GM12878 (cell line): ENCODE measurements at regions not wholly inside any gene's neighbourhood (a gene's known extent, or its start where the extent isn't known, plus 50 kb on each side); places are given as distances from the start of the nearest gene placed in this dataset.

ENCODE experiments used
- CBFB ChIP-seq: IDR thresholded peaks from 2 replicates; pipeline ENCODE4 v1.6.1; 2016; ENCODE audit warnings: antibody characterized with exemption, low read depth
- CHD1 ChIP-seq: IDR thresholded peaks from 2 replicates; pipeline ENCODE4 v1.6.1; 2012; ENCODE audit warnings: low read depth, low read length, improper control_type of control experiment
- CUX1 ChIP-seq: IDR thresholded peaks from 2 replicates; pipeline ENCODE4 v1.6.1; 2012; ENCODE audit warnings: improper control_type of control experiment, low read depth, low read length; ENCODE audit not compliant: insufficient replicate concordance
- EZH2 ChIP-seq: IDR thresholded peaks from 2 replicates; pipeline ENCODE4 v1.6.1; 2012; ENCODE audit warnings: low read depth, mild to moderate bottlenecking, control low read depth, inconsistent platforms, low read length, borderline replicate concordance; ENCODE audit not compliant: control insufficient read depth
- GABPA ChIP-seq: IDR thresholded peaks from 2 replicates; pipeline ENCODE4 v1.6.1; 2014; ENCODE audit warnings: antibody characterized with exemption, low read depth, mild to moderate bottlenecking, inconsistent platforms
- JUNB ChIP-seq: IDR thresholded peaks from 2 replicates; pipeline ENCODE4 v1.6.1; 2016; ENCODE audit warnings: antibody characterized with exemption, mild to moderate bottlenecking
- NFIC ChIP-seq: IDR thresholded peaks from 2 replicates; pipeline ENCODE4 v1.6.1; 2012; ENCODE audit warnings: low read depth, mild to moderate bottlenecking, inconsistent platforms, low read length, moderate library complexity
- PAX8 ChIP-seq: fragments of 450-650 bp; IDR thresholded peaks from 2 replicates; pipeline ENCODE4 v1.6.1; 2017; ENCODE audit warnings: mild to moderate bottlenecking, moderate library complexity
- SMC3 ChIP-seq: IDR thresholded peaks from 2 replicates; pipeline ENCODE4 v1.6.1; 2011; ENCODE audit warnings: low read length, improper control_type of control experiment, borderline replicate concordance
- YBX1 ChIP-seq: fragments of 450-650 bp; IDR thresholded peaks from 2 replicates; pipeline ENCODE4 v1.6.1; 2016; ENCODE audit warnings: antibody characterized with exemption
- ZBTB11 ChIP-seq: fragments of 450-650 bp; formaldehyde crosslinking; IDR thresholded peaks from 2 replicates; pipeline ENCODE4 v1.5.0; 2022; ENCODE audit warnings: mild to moderate bottlenecking, missing genetic modification characterization
- TF ChIP-seq, protein P1 (sequence below): fragments of 450-650 bp; IDR thresholded peaks from 2 replicates; pipeline ENCODE4 v1.6.1; 2017; ENCODE audit warnings: antibody characterized with exemption, mild to moderate bottlenecking, moderate library complexity
- TF ChIP-seq, protein P2 (sequence below): fragments of 450-650 bp; formaldehyde crosslinking; IDR thresholded peaks from 2 replicates; pipeline ENCODE4 v1.4.0; 2020; ENCODE audit warnings: mild to moderate bottlenecking, moderate library complexity

GRCh38 chr18:26709897-26710296 lies 155.6 kb downstream of the AQP4 start (continued):
- TF ChIP-seq, protein P1, sequence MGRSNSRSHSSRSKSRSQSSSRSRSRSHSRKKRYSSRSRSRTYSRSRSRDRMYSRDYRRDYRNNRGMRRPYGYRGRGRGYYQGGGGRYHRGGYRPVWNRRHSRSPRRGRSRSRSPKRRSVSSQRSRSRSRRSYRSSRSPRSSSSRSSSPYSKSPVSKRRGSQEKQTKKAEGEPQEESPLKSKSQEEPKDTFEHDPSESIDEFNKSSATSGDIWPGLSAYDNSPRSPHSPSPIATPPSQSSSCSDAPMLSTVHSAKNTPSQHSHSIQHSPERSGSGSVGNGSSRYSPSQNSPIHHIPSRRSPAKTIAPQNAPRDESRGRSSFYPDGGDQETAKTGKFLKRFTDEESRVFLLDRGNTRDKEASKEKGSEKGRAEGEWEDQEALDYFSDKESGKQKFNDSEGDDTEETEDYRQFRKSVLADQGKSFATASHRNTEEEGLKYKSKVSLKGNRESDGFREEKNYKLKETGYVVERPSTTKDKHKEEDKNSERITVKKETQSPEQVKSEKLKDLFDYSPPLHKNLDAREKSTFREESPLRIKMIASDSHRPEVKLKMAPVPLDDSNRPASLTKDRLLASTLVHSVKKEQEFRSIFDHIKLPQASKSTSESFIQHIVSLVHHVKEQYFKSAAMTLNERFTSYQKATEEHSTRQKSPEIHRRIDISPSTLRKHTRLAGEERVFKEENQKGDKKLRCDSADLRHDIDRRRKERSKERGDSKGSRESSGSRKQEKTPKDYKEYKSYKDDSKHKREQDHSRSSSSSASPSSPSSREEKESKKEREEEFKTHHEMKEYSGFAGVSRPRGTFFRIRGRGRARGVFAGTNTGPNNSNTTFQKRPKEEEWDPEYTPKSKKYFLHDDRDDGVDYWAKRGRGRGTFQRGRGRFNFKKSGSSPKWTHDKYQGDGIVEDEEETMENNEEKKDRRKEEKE: no peak
- TF ChIP-seq EZH2 (no peak), YBX1 (no peak), ZBTB11 (CRISPR knock-in tag) (no peak), PAX8 (no peak), GABPA (no peak), CHD1 (no peak), NFIC (no peak), SMC3 (no peak), JUNB (no peak), CBFB (no peak), CUX1 (no peak)
- TF ChIP-seq, protein P2, sequence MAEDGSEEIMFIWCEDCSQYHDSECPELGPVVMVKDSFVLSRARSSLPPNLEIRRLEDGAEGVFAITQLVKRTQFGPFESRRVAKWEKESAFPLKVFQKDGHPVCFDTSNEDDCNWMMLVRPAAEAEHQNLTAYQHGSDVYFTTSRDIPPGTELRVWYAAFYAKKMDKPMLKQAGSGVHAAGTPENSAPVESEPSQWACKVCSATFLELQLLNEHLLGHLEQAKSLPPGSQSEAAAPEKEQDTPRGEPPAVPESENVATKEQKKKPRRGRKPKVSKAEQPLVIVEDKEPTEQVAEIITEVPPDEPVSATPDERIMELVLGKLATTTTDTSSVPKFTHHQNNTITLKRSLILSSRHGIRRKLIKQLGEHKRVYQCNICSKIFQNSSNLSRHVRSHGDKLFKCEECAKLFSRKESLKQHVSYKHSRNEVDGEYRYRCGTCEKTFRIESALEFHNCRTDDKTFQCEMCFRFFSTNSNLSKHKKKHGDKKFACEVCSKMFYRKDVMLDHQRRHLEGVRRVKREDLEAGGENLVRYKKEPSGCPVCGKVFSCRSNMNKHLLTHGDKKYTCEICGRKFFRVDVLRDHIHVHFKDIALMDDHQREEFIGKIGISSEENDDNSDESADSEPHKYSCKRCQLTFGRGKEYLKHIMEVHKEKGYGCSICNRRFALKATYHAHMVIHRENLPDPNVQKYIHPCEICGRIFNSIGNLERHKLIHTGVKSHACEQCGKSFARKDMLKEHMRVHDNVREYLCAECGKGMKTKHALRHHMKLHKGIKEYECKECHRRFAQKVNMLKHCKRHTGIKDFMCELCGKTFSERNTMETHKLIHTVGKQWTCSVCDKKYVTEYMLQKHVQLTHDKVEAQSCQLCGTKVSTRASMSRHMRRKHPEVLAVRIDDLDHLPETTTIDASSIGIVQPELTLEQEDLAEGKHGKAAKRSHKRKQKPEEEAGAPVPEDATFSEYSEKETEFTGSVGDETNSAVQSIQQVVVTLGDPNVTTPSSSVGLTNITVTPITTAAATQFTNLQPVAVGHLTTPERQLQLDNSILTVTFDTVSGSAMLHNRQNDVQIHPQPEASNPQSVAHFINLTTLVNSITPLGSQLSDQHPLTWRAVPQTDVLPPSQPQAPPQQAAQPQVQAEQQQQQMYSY (CRISPR knock-in tag): no peak
